Loucy (cell line): ENCODE measurements at regions not wholly inside any gene's neighbourhood (a gene's known extent, or its start where the extent isn't known, plus 50 kb on each side); places are given as distances from the start of the nearest gene placed in this dataset.

Experiments used
- H2AFZ ChIP-seq: fragments of 200-600 bp; sonication (generic); 2 replicates; pipeline ENCODE4 v1.6.0; 2016; ENCODE audit warnings: antibody characterized with exemption, mild to moderate bottlenecking, low read length, moderate library complexity
- H3F3A ChIP-seq: fragments of 200-600 bp; 2 replicates; pipeline ENCODE4 v1.6.0; 2016; ENCODE audit warnings: antibody characterized with exemption, low read depth, mild to moderate bottlenecking
- H3K27me3 ChIP-seq: fragments of 200-600 bp; sonication (generic); 2 replicates; pipeline ENCODE4 v1.6.1; 2014; ENCODE audit warnings: low read length, mild to moderate bottlenecking; ENCODE audit not compliant: insufficient read depth, poor library complexity, severe bottlenecking
- H3K36me3 ChIP-seq: fragments of 200-600 bp; sonication (generic); 2 replicates; pipeline ENCODE4 v1.6.1; 2016; ENCODE audit warnings: low read length; ENCODE audit not compliant: insufficient read depth
- H3K4me1 ChIP-seq: fragments of 200-600 bp; sonication (generic); 2 replicates; pipeline ENCODE4 v1.5.1; 2014; ENCODE audit warnings: low read length, mild to moderate bottlenecking; ENCODE audit not compliant: insufficient read depth, poor library complexity, severe bottlenecking
- H3K4me2 ChIP-seq: fragments of 200-600 bp; sonication (generic); 2 replicates; pipeline ENCODE4 v1.6.0; 2014; ENCODE audit warnings: antibody characterized with exemption, low read length, low read depth, mild to moderate bottlenecking; ENCODE audit not compliant: poor library complexity, severe bottlenecking
- H3K4me3 ChIP-seq: fragments of 200-600 bp; sonication (generic); 2 replicates; pipeline ENCODE4 v1.5.1; 2014; ENCODE audit warnings: low read length, mild to moderate bottlenecking, mixed read lengths; ENCODE audit not compliant: poor library complexity, severe bottlenecking
- H3K79me2 ChIP-seq: fragments of 200-600 bp; sonication (generic); 2 replicates; pipeline ENCODE4 v1.6.1; 2014; ENCODE audit warnings: low read length; ENCODE audit not compliant: insufficient read depth
- H3K9ac ChIP-seq: fragments of 200-600 bp; sonication (generic); 2 replicates; pipeline ENCODE4 v1.6.0; 2014; ENCODE audit warnings: mild to moderate bottlenecking, low read depth, low read length, moderate library complexity; ENCODE audit not compliant: poor library complexity, severe bottlenecking
- H3K9me2 ChIP-seq: fragments of 200-600 bp; sonication (generic); replicated peaks from 2 replicates; pipeline ENCODE4 v1.6.1; 2016; ENCODE audit warnings: low read depth, low read length, mixed read lengths
- H3K9me3 ChIP-seq: fragments of 200-600 bp; sonication (generic); 2 replicates; pipeline ENCODE4 v1.6.1; 2014; ENCODE audit warnings: mild to moderate bottlenecking, antibody characterized with exemption, low read length, low read depth; ENCODE audit not compliant: insufficient read depth
- H4K20me1 ChIP-seq: fragments of 200-600 bp; sonication (generic); 2 replicates; pipeline ENCODE4 v1.6.0; 2014; ENCODE audit warnings: antibody characterized with exemption, low read length, mild to moderate bottlenecking; ENCODE audit not compliant: insufficient read depth, poor library complexity, severe bottlenecking
- CTCF ChIP-seq: fragments of 200-600 bp; sonication (generic); conservative IDR thresholded peaks from 2 replicates; pipeline ENCODE4 v1.5.1; 2014; ENCODE audit warnings: mild to moderate bottlenecking, antibody characterized with exemption, low read length
- EZH2phosphoT487 ChIP-seq: fragments of 200-600 bp; IDR thresholded peaks from 2 replicates; pipeline ENCODE4 v1.6.1; 2018; ENCODE audit warnings: antibody characterized with exemption, mild to moderate bottlenecking, moderate library complexity, borderline replicate concordance

- H4K20me1 ChIP-seq = no peaks in the 10 kb centered on the region
- no peaks in the 10 kb centered on the region for H3K4me1 ChIP-seq
- no peak overlapping the region for H3K4me2 ChIP-seq
- TF ChIP-seq EZH2phosphoT487 = no peak
- TF ChIP-seq CTCF = no peak
- no peaks in the 10 kb centered on the region for H3K9me2 ChIP-seq
- H2AFZ ChIP-seq = no peak overlapping the region
- H3K9ac ChIP-seq = no peak overlapping the region
- H3K9me3 ChIP-seq = no peaks in the 10 kb centered on the region
- no peak overlapping the region for H3K4me3 ChIP-seq
- H3K79me2 ChIP-seq = no peaks in the 10 kb centered on the region
- no peaks in the 10 kb centered on the region for H3K27me3 ChIP-seq
- no peaks in the 10 kb centered on the region for H3K36me3 ChIP-seq
- H3F3A ChIP-seq = no peaks in the 10 kb centered on the region
Measured at GRCh38 chr20:12599494-12599893, 409.3 kb upstream of the SPTLC3 start.

- no peak for TF ChIP-seq CTCF
- no peak for TF ChIP-seq EZH2phosphoT487
- H3K4me2 ChIP-seq = no peak overlapping the region
Measured at GRCh38 chr20:12605751-12606150, 403.0 kb upstream of the SPTLC3 start.

GRCh38 chr20:12610871-12611270 lies 397.9 kb upstream of the SPTLC3 start:
- Histone ChIP-seq H3K4me2 (no peak overlapping the region), H3K79me2 (no peaks in the 10 kb centered on the region), H3K4me1 (no peaks in the 10 kb centered on the region), H3K27me3 (no peaks in the 10 kb centered on the region), H3K9ac (no peak overlapping the region), H2AFZ (no peak overlapping the region), H3K36me3 (no peaks in the 10 kb centered on the region), H4K20me1 (no peaks in the 10 kb centered on the region), H3F3A (no peaks in the 10 kb centered on the region), H3K4me3 (no peak overlapping the region), H3K9me2 (no peaks in the 10 kb centered on the region), H3K9me3 (no peaks in the 10 kb centered on the region)
- TF ChIP-seq CTCF (no peak), EZH2phosphoT487 (no peak)

More at GRCh38 chr20:12605751-12606150, 403.0 kb upstream of the SPTLC3 start:
- no peaks in the 10 kb centered on the region for H3K36me3 ChIP-seq
- H3K9me2 ChIP-seq = no peaks in the 10 kb centered on the region
- no peaks in the 10 kb centered on the region for H3K9me3 ChIP-seq
- H3K9ac ChIP-seq = no peak overlapping the region
- H2AFZ ChIP-seq = no peak overlapping the region
- H3K4me1 ChIP-seq = no peaks in the 10 kb centered on the region
- H3K4me3 ChIP-seq = no peak overlapping the region
- H3F3A ChIP-seq = no peaks in the 10 kb centered on the region
- H3K79me2 ChIP-seq = no peaks in the 10 kb centered on the region
- H3K27me3 ChIP-seq = no peaks in the 10 kb centered on the region
- no peaks in the 10 kb centered on the region for H4K20me1 ChIP-seq
